ENCODE measurements at regions not wholly inside any gene's neighbourhood (a gene's known extent, or its start where the extent isn't known, plus 50 kb on each side); places are given as distances from the start of the nearest gene placed in this dataset.

DNA sequence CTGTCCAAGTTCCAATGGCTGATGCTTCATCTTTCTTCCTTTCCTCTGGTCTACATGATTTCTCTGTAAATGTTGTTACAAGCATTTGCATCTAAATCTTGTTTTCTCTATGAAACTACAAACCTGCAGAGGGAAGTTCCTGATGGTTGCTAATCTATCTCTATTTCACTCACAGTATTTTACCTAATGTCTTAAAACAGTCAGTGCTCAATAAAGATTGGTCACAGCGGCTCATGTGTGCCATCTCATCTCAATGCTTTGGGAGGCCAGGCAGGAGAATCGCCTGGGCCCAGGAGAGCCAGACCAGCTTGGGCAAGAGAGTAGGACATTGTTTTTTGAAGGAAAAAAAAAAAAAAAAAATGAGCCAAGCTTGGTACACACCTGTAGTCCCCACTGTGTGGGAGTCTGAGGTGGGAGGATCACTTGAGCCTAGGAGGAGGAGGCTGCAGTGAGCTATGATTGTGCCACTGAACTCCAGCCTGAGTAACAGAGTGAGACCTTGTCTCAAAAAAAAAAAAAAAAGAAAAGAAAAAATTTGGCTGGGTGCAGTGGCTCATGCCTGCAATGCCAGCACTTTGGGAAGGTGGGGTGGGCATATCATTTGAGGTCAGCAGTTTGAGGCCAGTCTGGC is 71.3 kb upstream of the ARMC3 start:
- TF ChIP-seq, protein P1, sequence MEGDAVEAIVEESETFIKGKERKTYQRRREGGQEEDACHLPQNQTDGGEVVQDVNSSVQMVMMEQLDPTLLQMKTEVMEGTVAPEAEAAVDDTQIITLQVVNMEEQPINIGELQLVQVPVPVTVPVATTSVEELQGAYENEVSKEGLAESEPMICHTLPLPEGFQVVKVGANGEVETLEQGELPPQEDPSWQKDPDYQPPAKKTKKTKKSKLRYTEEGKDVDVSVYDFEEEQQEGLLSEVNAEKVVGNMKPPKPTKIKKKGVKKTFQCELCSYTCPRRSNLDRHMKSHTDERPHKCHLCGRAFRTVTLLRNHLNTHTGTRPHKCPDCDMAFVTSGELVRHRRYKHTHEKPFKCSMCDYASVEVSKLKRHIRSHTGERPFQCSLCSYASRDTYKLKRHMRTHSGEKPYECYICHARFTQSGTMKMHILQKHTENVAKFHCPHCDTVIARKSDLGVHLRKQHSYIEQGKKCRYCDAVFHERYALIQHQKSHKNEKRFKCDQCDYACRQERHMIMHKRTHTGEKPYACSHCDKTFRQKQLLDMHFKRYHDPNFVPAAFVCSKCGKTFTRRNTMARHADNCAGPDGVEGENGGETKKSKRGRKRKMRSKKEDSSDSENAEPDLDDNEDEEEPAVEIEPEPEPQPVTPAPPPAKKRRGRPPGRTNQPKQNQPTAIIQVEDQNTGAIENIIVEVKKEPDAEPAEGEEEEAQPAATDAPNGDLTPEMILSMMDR (conservative IDR thresholded peaks at IDR 0.05): no peak
- no peak for TF ChIP-seq EZH2 (IDR thresholded peaks at IDR 0.05; ENCODE audit: low read depth)

Data from PC-9 (cell line).